Lung (tissue), 11 donors: ENCODE measurements at regions not wholly inside any gene's neighbourhood (a gene's known extent, or its start where the extent isn't known, plus 50 kb on each side); places are given as distances from the start of the nearest gene placed in this dataset.

Source experiments
- ATAC-seq: fragments of 200-7000 bp; cut with Tn5 transposase; one replicate; pipeline ENCODE4 v1.9.1; 2020; ENCODE audit warnings: moderate number of reproducible peaks; ENCODE audit not compliant: insufficient read depth, low FRiP score
- DNase-seq, 3 donors: peaks; one replicate each; pipeline ENCODE4 v3.0.0-alpha.2; 2013 to 2017
- H3K27ac ChIP-seq, 2 donors: one replicate each; pipeline ENCODE4 v1.5.1; 2013; ENCODE audit warnings: mild to moderate bottlenecking in 2 of 2, moderate library complexity in 2 of 2, control low read depth in 1 of 2, inconsistent platforms in 1 of 2, low read depth in 1 of 2, low read length in 1 of 2
- H3K27me3 ChIP-seq, 3 donors: one replicate each; pipeline ENCODE4 v1.5.1; 2013; ENCODE audit warnings: low read length in 2 of 3; ENCODE audit not compliant: control insufficient read depth in 3 of 3, insufficient read depth in 3 of 3
- H3K36me3 ChIP-seq, 4 donors: one replicate each; pipeline ENCODE4 v1.5.1; 2013; ENCODE audit warnings: low read length in 4 of 4, mild to moderate bottlenecking in 1 of 4, moderate library complexity in 1 of 4; ENCODE audit not compliant: control insufficient read depth in 4 of 4, insufficient read depth in 4 of 4
- H3K4me1 ChIP-seq, 5 donors: one replicate each; pipeline ENCODE4 v1.5.1; 2013; ENCODE audit warnings: low read length in 5 of 5, mild to moderate bottlenecking in 2 of 5, moderate library complexity in 1 of 5; ENCODE audit not compliant: control insufficient read depth in 5 of 5, insufficient read depth in 5 of 5
- H3K4me3 ChIP-seq: one replicate; pipeline ENCODE4 v1.5.1; 2013; ENCODE audit warnings: mild to moderate bottlenecking, control low read depth, moderate library complexity
- H3K9ac ChIP-seq, 2 donors: one replicate each; pipeline ENCODE4 v1.5.1; 2013; ENCODE audit warnings: low read length in 2 of 2, control low read depth in 1 of 2; ENCODE audit not compliant: insufficient read depth in 1 of 2
- H3K9me3 ChIP-seq, 4 donors: one replicate each; pipeline ENCODE4 v1.5.1; 2013; ENCODE audit warnings: low read length in 3 of 4, mild to moderate bottlenecking in 1 of 4, moderate library complexity in 1 of 4; ENCODE audit not compliant: control insufficient read depth in 4 of 4, insufficient read depth in 3 of 4
- CTCF ChIP-seq: IDR thresholded peaks from 2 replicates; pipeline ENCODE4 v1.5.1; 2012; ENCODE audit warnings: mild to moderate bottlenecking; ENCODE audit errors: control extremely low read depth, extremely low read depth
- WGBS, 2 donors: extraction: QIAGEN DNeasy Blood & Tissue Kit; methylation state at CpG; one replicate each; pipeline ENCODE4 v1.1.7; 2013; 5-methylcytosine and 5-hydroxymethylcytosine counted together
- donor health status: control.
- donor health status: control.
- donor health status: Bipolar disorder and iron deficiency.
- donor health status: healthy.
- donor health status: DM: yes; HTN: yes; CAD: no.

DNA sequence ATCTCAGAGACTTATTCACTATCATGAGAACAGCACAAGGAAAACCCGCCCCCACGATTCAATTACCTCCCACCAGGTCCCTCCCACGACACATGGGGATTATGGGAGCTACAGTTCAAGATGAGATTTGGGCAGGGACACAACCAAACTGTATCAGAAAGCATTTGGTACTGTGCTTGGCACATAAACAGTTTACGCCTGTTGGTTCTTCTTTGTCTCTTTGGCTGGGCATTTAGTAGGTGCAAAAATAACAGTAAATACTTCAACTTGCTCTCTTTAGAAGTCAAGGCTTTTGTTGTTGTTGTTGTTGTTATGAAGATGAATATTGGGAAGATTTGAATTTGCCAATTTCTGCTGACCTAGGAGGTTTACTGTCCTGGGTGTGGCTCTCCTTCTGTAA lies 175.4 kb upstream of the IGSF21 start:
- H3K9ac ChIP-seq, result no peak overlapping the region
- no peak overlapping the region for H3K4me3 ChIP-seq
- H3K27ac ChIP-seq, result no peak overlapping the region
- DNase-seq (no peak), ATAC-seq (no peak)
- TF ChIP-seq CTCF, result no peak
- H3K36me3 ChIP-seq, result no peaks in the 10 kb centered on the region
- no peaks in the 10 kb centered on the region for H3K4me1 ChIP-seq
- H3K9me3 ChIP-seq, result peaks cover 0 to 15% (median 0%) of the 10 kb centered on the region in 4 donors
- peaks cover 0 to 2% (median 0%) of the 10 kb centered on the region in 3 donors for H3K27me3 ChIP-seq
- WGBS, 2 donors, result 72 to 88% methylated on average over 4 of the region's 4 CpGs

DNA sequence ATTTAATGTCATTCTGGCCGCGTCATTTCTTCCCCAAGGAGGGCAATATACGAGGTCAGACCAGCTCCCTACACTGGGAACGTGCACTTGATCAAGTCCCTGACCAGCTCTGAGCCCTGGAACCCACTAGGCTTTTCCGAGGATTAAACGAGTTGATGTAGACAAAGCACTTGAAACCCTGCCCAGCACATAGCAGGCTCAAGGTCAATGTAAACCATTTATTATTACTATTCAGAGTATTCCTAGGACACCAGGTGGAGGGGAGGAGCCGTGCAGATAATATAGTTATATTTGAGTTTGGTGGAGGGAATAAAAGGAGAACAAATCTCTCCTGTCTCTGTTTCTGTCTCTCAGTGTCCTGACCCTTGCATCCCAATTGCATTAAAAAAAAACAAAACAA lies 174.1 kb upstream of the IGSF21 start:
- H3K4me3 ChIP-seq, result no peak overlapping the region
- DNase-seq (no peak), ATAC-seq (no peak)
- 56 to 76% methylated on average over 7 of the region's 7 CpGs for WGBS, 2 donors
- no peak for TF ChIP-seq CTCF
- no peak overlapping the region for H3K27ac ChIP-seq
- H3K9ac ChIP-seq, result no peak overlapping the region
- H3K36me3 ChIP-seq, result no peaks in the 10 kb centered on the region
- H3K27me3 ChIP-seq, result peaks cover 0 to 8% (median 0%) of the 10 kb centered on the region in 3 donors
- peaks cover 0 to 15% (median 0%) of the 10 kb centered on the region in 4 donors for H3K9me3 ChIP-seq
- H3K4me1 ChIP-seq, result no peaks in the 10 kb centered on the region

DNA sequence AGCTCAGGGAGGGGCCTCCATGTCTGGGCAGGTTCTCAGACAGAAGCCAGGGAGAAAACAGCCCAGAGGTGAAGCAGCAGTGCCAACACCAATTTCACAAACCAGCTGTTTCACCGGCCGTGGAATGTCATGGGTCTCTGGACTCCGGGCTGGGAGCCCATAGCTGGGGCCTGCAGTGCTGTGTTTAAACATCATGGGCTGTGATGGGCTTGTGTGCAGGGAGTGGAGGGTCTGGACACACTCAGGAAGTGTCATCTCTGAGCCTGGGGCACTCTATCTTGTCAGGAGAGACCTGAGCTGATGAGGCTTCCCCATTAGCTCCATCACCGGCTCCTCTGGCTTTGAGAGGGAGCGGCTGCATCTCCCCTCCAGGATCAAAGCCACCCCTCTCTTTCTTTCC lies 173.6 kb upstream of the IGSF21 start:
- no peak for TF ChIP-seq CTCF
- Histone ChIP-seq H3K27ac (no peak overlapping the region), H3K36me3 (no peaks in the 10 kb centered on the region), H3K9ac (no peak overlapping the region), H3K4me3 (no peak overlapping the region), H3K4me1 (no peaks in the 10 kb centered on the region), H3K9me3 (peaks cover 0 to 15% (median 0%) of the 10 kb centered on the region in 4 donors), H3K27me3 (peaks cover 0 to 8% (median 0%) of the 10 kb centered on the region in 3 donors)
- ATAC-seq (no peak), DNase-seq (no peak)
- WGBS, 2 donors, result 68 to 69% methylated on average over 5 of the region's 5 CpGs

- peaks cover 0 to 15% (median 0%) of the 10 kb centered on the region in 4 donors for H3K9me3 ChIP-seq
- WGBS, 2 donors, result 57 to 80% methylated on average over 6 of the region's 6 CpGs
- peaks cover 0 to 8% (median 0%) of the 10 kb centered on the region in 3 donors for H3K27me3 ChIP-seq
- DNase-seq (peak in 1 of 3 donors; percentile 13), ATAC-seq (no peak)
- H3K27ac ChIP-seq, result no peak overlapping the region
- no peak for TF ChIP-seq CTCF
- H3K36me3 ChIP-seq, result no peaks in the 10 kb centered on the region
- no peak overlapping the region for H3K9ac ChIP-seq
- no peaks in the 10 kb centered on the region for H3K4me1 ChIP-seq
- H3K4me3 ChIP-seq, result no peak overlapping the region
These were observed 172.4 kb upstream of the IGSF21 start for GRCh38 chr1:17935230-17935629.
